GM10266 (cell line): ENCODE measurements at regions not wholly inside any gene's neighbourhood (a gene's known extent, or its start where the extent isn't known, plus 50 kb on each side); places are given as distances from the start of the nearest gene placed in this dataset.

ENCODE experiments used
- DNase-seq: peaks from one replicate; pipeline ENCODE4 v3.0.0; 2012; ENCODE audit errors: extremely low spot score
- CTCF ChIP-seq: IDR thresholded peaks from 2 replicates; pipeline ENCODE4 v1.5.1; 2012; ENCODE audit warnings: mild to moderate bottlenecking, low read depth; ENCODE audit not compliant: control insufficient read depth, insufficient read depth; ENCODE audit errors: missing control alignments

GRCh38 chr7:68424658-68425297 is 1173.5 kb upstream of the AUTS2 start:
- no peak for DNase-seq
- no peak for TF ChIP-seq CTCF

GRCh38 chr7:68425377-68425776 is 1172.9 kb upstream of the AUTS2 start:
- no peak for DNase-seq
- no peak for TF ChIP-seq CTCF

- TF ChIP-seq CTCF = no peak
- DNase-seq = no peak
Measured at GRCh38 chr7:68429411-68430117, 1168.7 kb upstream of the AUTS2 start.

DNA sequence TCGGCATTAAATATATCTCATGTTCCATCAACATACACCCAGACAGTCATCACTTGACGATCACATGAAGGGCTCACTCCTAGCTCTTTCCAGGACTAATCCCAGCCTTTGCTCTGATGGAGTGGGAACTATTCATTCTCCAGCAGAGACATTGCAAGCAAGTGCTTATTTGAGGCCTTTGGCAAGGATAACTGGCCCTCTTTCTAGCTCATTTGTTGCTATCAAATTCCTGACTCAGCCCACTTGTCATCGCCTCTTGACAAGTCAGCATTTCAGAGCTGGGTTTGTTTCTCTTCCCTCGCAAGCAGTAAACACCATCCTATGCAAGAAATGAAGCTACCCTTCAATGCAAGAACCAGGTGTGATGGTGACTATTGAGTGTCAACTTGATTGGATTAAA is 1165.7 kb upstream of the AUTS2 start:
- TF ChIP-seq CTCF = no peak
- no peak for DNase-seq

DNA sequence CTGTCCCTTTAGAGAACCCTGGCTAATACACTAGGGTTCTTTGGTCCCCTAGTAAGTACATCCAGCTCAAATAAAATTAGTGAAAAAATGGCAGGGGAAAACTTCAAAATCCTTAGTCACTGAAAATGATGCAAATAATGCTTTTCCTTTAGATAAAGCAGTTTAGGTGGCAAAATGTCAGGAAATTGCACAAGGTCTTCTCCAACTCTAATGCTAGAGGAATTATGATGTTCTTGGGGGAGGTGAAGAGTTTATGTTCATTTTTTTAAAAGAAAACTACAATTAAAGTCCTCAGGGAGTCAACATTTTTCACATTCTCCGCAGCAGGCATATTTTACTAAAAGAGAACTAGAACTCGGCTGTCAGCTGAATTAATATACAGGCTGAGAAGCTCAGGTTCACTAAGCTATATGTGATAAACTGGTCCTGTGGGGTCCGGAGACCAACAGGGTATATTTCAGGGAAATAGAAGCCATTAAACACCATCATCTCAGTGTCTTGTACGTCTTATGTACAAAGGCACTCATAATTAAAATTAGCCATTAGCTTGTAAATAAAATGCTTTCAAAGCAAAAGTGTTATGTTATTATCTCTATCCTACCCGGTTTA is 1164.7 kb upstream of the AUTS2 start:
- TF ChIP-seq CTCF = no peak
- DNase-seq = no peak

GRCh38 chr7:68434857-68435256 is 1163.4 kb upstream of the AUTS2 start:
- TF ChIP-seq CTCF = no peak
- DNase-seq = no peak

DNA sequence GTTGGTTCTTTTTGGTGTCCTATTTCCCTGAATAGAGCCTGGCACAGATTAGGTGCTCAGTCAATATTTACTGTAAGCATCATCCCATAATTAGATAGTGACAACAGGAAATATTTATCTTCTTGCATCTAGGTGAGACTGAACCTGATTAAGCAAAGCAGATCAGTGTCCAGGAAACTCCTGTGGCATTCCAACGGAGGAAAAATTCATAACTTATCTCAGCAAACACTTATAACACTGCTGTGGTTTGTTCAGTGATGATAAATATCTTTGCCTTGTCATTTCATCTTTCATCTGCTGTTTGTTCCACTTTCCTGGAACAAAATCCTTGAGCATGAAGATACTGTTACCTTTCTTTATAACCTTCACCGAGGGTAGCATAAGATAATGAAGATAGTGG is 1160.3 kb upstream of the AUTS2 start:
- no peak for DNase-seq
- no peak for TF ChIP-seq CTCF
